ENCODE measurements at regions not wholly inside any gene's neighbourhood (a gene's known extent, or its start where the extent isn't known, plus 50 kb on each side); places are given as distances from the start of the nearest gene placed in this dataset.

- Histone ChIP-seq H3K36me3 (ENCODE audit: control insufficient read depth, insufficient read depth, low read length) (no peaks in the 10 kb centered on the region), H2AFZ (ENCODE audit: low read depth, low read length) (no peak overlapping the region), H3K4me2 (ENCODE audit: insufficient read depth, low read length) (no peak overlapping the region), H4K20me1 (replicated peaks; ENCODE audit: control insufficient read depth, insufficient read depth, low read length) (no peaks in the 10 kb centered on the region), H3K9me3 (replicated peaks; ENCODE audit: control insufficient read depth, insufficient read depth, low read depth, low read length) (no peaks in the 10 kb centered on the region), H3K4me1 (replicated peaks in 1 of 2; ENCODE audit: control insufficient read depth in 2 of 2, insufficient read depth in 2 of 2, low read length in 2 of 2) (no peaks in the 10 kb centered on the region), H3K9ac (ENCODE audit: insufficient read depth in 1 of 2, low read depth in 2 of 2, low read length in 2 of 2) (no peak overlapping the region), H3K27ac (ENCODE audit: extremely low read depth, low read depth, low read length) (no peak overlapping the region), H3K4me3 (no peak overlapping the region), H3K9me1 (ENCODE audit: control insufficient read depth, insufficient read depth, low read length) (no peaks in the 10 kb centered on the region), H3K79me2 (ENCODE audit: control insufficient read depth, insufficient read depth, low read length) (no peaks in the 10 kb centered on the region), H3K27me3 (ENCODE audit: control insufficient read depth in 2 of 2, insufficient read depth in 2 of 2, low read length in 2 of 2) (no peaks in the 10 kb centered on the region)
- in situ Hi-C loops (cut with MboI) (no loop called here), intact Hi-C loops (cut with micrococcal nuclease) (no loop called here)
- POLR2A ChIA-PET = no interaction called here
- CTCF ChIA-PET (ENCODE audit: low intra/inter-chr PET ratio) = no interaction called here
- 6% methylated on average over 2 of the region's 2 CpGs for WGBS (ENCODE audit: insufficient coverage, low coverage, missing lambda C conversion rate)
- ATAC-seq (no peak), DNase-seq (ENCODE audit: extremely low read depth in 1 of 4, low spot score in 3 of 4) (no peak), FAIRE-seq (no peak)
- BruUV-seq (replicated peaks) = no TSS peak
- TF ChIP-seq NCOA4 (IDR thresholded peaks at IDR 0.05; ENCODE audit: partially characterized antibody) = no peak
- no peak for TF ChIP-seq DMBX1 (CRISPR knock-in tag; IDR thresholded peaks at IDR 0.05; ENCODE audit: borderline replicate concordance)
- no peak for TF ChIP-seq CUX1 (CRISPR knock-in tag; IDR thresholded peaks at IDR 0.05)
- TF ChIP-seq STAT5A (IDR thresholded peaks at IDR 0.05; ENCODE audit: borderline replicate concordance, low read length) = no peak
- no peak for TF ChIP-seq AFF1 (IDR thresholded peaks at IDR 0.05; ENCODE audit: low read depth in 1 of 2, partially characterized antibody in 2 of 2)
- no peak for TF ChIP-seq ZNF57 (CRISPR knock-in tag; IDR thresholded peaks at IDR 0.05)
- TF ChIP-seq SIN3A (IDR thresholded peaks at IDR 0.05; ENCODE audit: borderline replicate concordance in 2 of 2, control insufficient read depth in 1 of 2, low read depth in 2 of 2, low read length in 2 of 2) = no peak
- no peak for TF ChIP-seq ATF1 (CRISPR knock-in tag; IDR thresholded peaks at IDR 0.05)
- TF ChIP-seq ATF1 (tag; IDR thresholded peaks at IDR 0.05) = no peak
- TF ChIP-seq E2F8 (IDR thresholded peaks at IDR 0.05; ENCODE audit: low read depth, partially characterized antibody) = no peak
- no peak for TF ChIP-seq CXXC5 (CRISPR knock-in tag; IDR thresholded peaks at IDR 0.05)
- no peak for TF ChIP-seq DPF2 (IDR thresholded peaks at IDR 0.05)
These were observed 534.1 kb downstream of the TUSC7 start for GRCh38 chr3:117243657-117244056.

All from K562 (cell line).